PC-3 (cell line): ENCODE measurements at regions not wholly inside any gene's neighbourhood (a gene's known extent, or its start where the extent isn't known, plus 50 kb on each side); places are given as distances from the start of the nearest gene placed in this dataset.

Experiments used
- ATAC-seq: fragments of 200-7000 bp; cut with Tn5 transposase; 2 replicates; pipeline ENCODE4 v1.9.1; 2020; ENCODE audit warnings: mild to moderate bottlenecking, moderate library complexity
- BruUV-seq: library from RNA; stranded (reverse); fragments of 400-500 nt; replicated peaks from 2 replicates; lab custom pipeline; 2021; lab: Mats Ljungman, UMichigan
- CTCF ChIA-PET: fragments of 300-600 bp; sonication (Branson Sonifier 250); formaldehyde crosslinking; loops from one replicate; lab custom pipeline; 2022; ENCODE audit warnings: antibody characterized with exemption; lab: Charles Lee
- POLR2A ChIA-PET: fragments of 300-600 bp; sonication (Branson Sonifier 250); formaldehyde crosslinking; loops from one replicate; lab custom pipeline; 2022; ENCODE audit warnings: antibody characterized with exemption; ENCODE audit not compliant: unreplicated experiment; lab: Charles Lee
- DNase-seq: peaks from one replicate; pipeline ENCODE4 v3.0.0-alpha.2; 2015
- H2AFZ ChIP-seq: fragments of 300-600 bp; sonication (generic); 2 replicates; pipeline ENCODE4 v1.6.0; 2016; ENCODE audit warnings: antibody characterized with exemption, low read length
- H3F3A ChIP-seq: fragments of 300-600 bp; sonication (generic); one replicate; pipeline ENCODE4 v1.6.0; 2017; ENCODE audit warnings: antibody characterized with exemption, low read length, control low read depth, mild to moderate bottlenecking; ENCODE audit not compliant: unreplicated experiment
- H3K27ac ChIP-seq: fragments of 300-600 bp; sonication (generic); 2 replicates; pipeline ENCODE4 v1.5.1; 2016; ENCODE audit warnings: mild to moderate bottlenecking, low read length
- H3K27me3 ChIP-seq: fragments of 300-600 bp; sonication (generic); 2 replicates; pipeline ENCODE4 v1.6.1; 2016; ENCODE audit warnings: low read length, mixed read lengths
- H3K36me3 ChIP-seq: fragments of 300-600 bp; sonication (generic); 2 replicates; pipeline ENCODE4 v1.6.1; 2016; ENCODE audit warnings: low read depth, mixed run types, low read length, mixed read lengths
- H3K4me1 ChIP-seq: fragments of 300-600 bp; sonication (generic); 2 replicates; pipeline ENCODE4 v1.5.1; 2016; ENCODE audit warnings: low read length; ENCODE audit not compliant: insufficient read depth
- H3K4me2 ChIP-seq: fragments of 300-600 bp; sonication (generic); 2 replicates; pipeline ENCODE4 v1.6.0; 2016; ENCODE audit warnings: low read length
- H3K4me3 ChIP-seq: fragments of 300-600 bp; sonication (generic); 2 replicates; pipeline ENCODE4 v1.5.1; 2016; ENCODE audit warnings: mild to moderate bottlenecking, low read length, mixed read lengths
- H3K79me2 ChIP-seq: fragments of 300-600 bp; sonication (generic); 2 replicates; pipeline ENCODE4 v1.6.1; 2017; ENCODE audit warnings: low read length, mixed read lengths
- H3K9ac ChIP-seq: fragments of 300-600 bp; sonication (generic); 2 replicates; pipeline ENCODE4 v1.6.0; 2016; ENCODE audit warnings: mild to moderate bottlenecking, low read length
- H3K9me2 ChIP-seq: fragments of 300-600 bp; sonication (generic); replicated peaks from 2 replicates; pipeline ENCODE4 v1.6.1; 2016; ENCODE audit warnings: mixed run types, low read length, mixed read lengths
- H3K9me3 ChIP-seq: fragments of 300-600 bp; sonication (generic); 2 replicates; pipeline ENCODE4 v1.6.1; 2016; ENCODE audit warnings: low read length, mixed read lengths
- H4K20me1 ChIP-seq: fragments of 300-600 bp; sonication (generic); 2 replicates; pipeline ENCODE4 v1.6.1; 2016; ENCODE audit warnings: low read length, mixed read lengths
- EZH2 ChIP-seq: fragments of 300-600 bp; sonication (generic); IDR thresholded peaks from one replicate; pipeline ENCODE4 v1.6.1; 2017; ENCODE audit warnings: antibody characterized with exemption, mild to moderate bottlenecking, low read length; ENCODE audit not compliant: unreplicated experiment
- EZH2phosphoT487 ChIP-seq: fragments of 300-600 bp; sonication (generic); IDR thresholded peaks from 2 replicates; pipeline ENCODE4 v1.6.1; 2018; ENCODE audit warnings: mild to moderate bottlenecking, antibody characterized with exemption, low read length, borderline replicate concordance
- intact Hi-C: fragments of 100-400 bp; cut with micrococcal nuclease; formaldehyde crosslinking; loops from 2 replicates; pipeline ENCODE4 v1.9.0; 2023
- TF ChIP-seq, protein P1 (sequence below): fragments of 300-600 bp; sonication (generic); conservative IDR thresholded peaks from 2 replicates; pipeline ENCODE4 v1.5.1; 2017; ENCODE audit warnings: antibody characterized with exemption, low read depth, mild to moderate bottlenecking, low read length

GRCh38 chr14:85799668-85800067 lies 269.7 kb downstream of the FLRT2 start:
- no peak for TF ChIP-seq EZH2
- TF ChIP-seq, protein P1, sequence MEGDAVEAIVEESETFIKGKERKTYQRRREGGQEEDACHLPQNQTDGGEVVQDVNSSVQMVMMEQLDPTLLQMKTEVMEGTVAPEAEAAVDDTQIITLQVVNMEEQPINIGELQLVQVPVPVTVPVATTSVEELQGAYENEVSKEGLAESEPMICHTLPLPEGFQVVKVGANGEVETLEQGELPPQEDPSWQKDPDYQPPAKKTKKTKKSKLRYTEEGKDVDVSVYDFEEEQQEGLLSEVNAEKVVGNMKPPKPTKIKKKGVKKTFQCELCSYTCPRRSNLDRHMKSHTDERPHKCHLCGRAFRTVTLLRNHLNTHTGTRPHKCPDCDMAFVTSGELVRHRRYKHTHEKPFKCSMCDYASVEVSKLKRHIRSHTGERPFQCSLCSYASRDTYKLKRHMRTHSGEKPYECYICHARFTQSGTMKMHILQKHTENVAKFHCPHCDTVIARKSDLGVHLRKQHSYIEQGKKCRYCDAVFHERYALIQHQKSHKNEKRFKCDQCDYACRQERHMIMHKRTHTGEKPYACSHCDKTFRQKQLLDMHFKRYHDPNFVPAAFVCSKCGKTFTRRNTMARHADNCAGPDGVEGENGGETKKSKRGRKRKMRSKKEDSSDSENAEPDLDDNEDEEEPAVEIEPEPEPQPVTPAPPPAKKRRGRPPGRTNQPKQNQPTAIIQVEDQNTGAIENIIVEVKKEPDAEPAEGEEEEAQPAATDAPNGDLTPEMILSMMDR: no peak
- no peaks in the 10 kb centered on the region for H3K36me3 ChIP-seq
- no peak for ATAC-seq
- no peaks in the 10 kb centered on the region for H4K20me1 ChIP-seq
- H2AFZ ChIP-seq: no peak overlapping the region
- no peak overlapping the region for H3K9ac ChIP-seq
- CTCF ChIA-PET: no interaction called here
- no peak overlapping the region for H3K4me3 ChIP-seq
- H3K9me2 ChIP-seq: no peaks in the 10 kb centered on the region
- H3K27ac ChIP-seq: no peak overlapping the region
- H3F3A ChIP-seq: no peaks in the 10 kb centered on the region
- no peaks in the 10 kb centered on the region for H3K27me3 ChIP-seq
- POLR2A ChIA-PET: no interaction called here
- H3K4me1 ChIP-seq: no peaks in the 10 kb centered on the region
- intact Hi-C loops: no loop called here
- no TSS peak for BruUV-seq
- no peak overlapping the region for H3K4me2 ChIP-seq
- no peaks in the 10 kb centered on the region for H3K79me2 ChIP-seq
- DNase-seq: no peak
- H3K9me3 ChIP-seq: no peaks in the 10 kb centered on the region

DNA sequence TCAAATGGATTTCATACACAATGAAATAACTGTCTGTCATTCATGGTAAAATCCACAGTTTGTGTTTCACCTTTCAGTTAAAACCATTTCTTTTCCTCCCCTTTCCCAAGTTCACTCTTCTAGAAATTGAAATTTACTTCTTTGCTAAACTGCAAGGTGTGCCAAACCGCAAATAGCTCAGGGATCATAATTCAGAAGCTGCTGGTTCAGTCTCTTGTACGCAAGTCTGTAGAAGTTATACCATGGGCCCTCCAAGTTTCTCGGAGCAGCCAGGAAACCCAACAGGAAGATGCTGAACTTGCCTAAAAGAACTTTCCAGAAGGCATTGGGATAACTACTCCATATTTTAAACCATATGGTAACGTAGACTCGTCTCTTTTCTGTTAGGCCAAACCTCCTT lies 268.9 kb downstream of the FLRT2 start:
- TF ChIP-seq EZH2phosphoT487 (no peak), EZH2 (no peak)
- TF ChIP-seq, protein P1: no peak
- no peak overlapping the region for H3K4me2 ChIP-seq
- peak; percentile 2 for DNase-seq
- no peaks in the 10 kb centered on the region for H3K27me3 ChIP-seq
- H4K20me1 ChIP-seq: no peaks in the 10 kb centered on the region
- no TSS peak for BruUV-seq
- no peaks in the 10 kb centered on the region for H3K9me2 ChIP-seq
- no peaks in the 10 kb centered on the region for H3K4me1 ChIP-seq
- ATAC-seq: no peak
- no peak overlapping the region for H3K9ac ChIP-seq
- H3F3A ChIP-seq: no peaks in the 10 kb centered on the region
- no peaks in the 10 kb centered on the region for H3K9me3 ChIP-seq
- H2AFZ ChIP-seq: no peak overlapping the region
- no peak overlapping the region for H3K27ac ChIP-seq
- intact Hi-C loops: no loop called here
- H3K4me3 ChIP-seq: no peak overlapping the region
- ChIA-PET CTCF (no interaction called here), POLR2A (no interaction called here)
- H3K79me2 ChIP-seq: no peaks in the 10 kb centered on the region
- H3K36me3 ChIP-seq: no peaks in the 10 kb centered on the region

GRCh38 chr14:85793533-85793932 lies 263.6 kb downstream of the FLRT2 start:
- DNase-seq: no peak
- Histone ChIP-seq H3F3A (no peaks in the 10 kb centered on the region), H3K9me2 (no peaks in the 10 kb centered on the region), H3K4me1 (no peaks in the 10 kb centered on the region), H2AFZ (no peak overlapping the region), H3K9me3 (0 out of 2 replicates have a peak, but pooled peaks cover 4% of the 10 kb centered on the region), H3K79me2 (no peaks in the 10 kb centered on the region), H3K4me2 (no peak overlapping the region), H3K27ac (no peak overlapping the region), H3K36me3 (no peaks in the 10 kb centered on the region), H3K4me3 (no peak overlapping the region), H3K9ac (no peak overlapping the region), H3K27me3 (no peaks in the 10 kb centered on the region), H4K20me1 (no peaks in the 10 kb centered on the region)
- no TSS peak for BruUV-seq
- CTCF ChIA-PET: no interaction called here
- intact Hi-C loops: no loop called here
- TF ChIP-seq EZH2phosphoT487 (no peak), EZH2 (no peak)
- TF ChIP-seq, protein P1: no peak
- no peak for ATAC-seq
- POLR2A ChIA-PET: no interaction called here
